ENCODE measurements at regions not wholly inside any gene's neighbourhood (a gene's known extent, or its start where the extent isn't known, plus 50 kb on each side); places are given as distances from the start of the nearest gene placed in this dataset.

DNA sequence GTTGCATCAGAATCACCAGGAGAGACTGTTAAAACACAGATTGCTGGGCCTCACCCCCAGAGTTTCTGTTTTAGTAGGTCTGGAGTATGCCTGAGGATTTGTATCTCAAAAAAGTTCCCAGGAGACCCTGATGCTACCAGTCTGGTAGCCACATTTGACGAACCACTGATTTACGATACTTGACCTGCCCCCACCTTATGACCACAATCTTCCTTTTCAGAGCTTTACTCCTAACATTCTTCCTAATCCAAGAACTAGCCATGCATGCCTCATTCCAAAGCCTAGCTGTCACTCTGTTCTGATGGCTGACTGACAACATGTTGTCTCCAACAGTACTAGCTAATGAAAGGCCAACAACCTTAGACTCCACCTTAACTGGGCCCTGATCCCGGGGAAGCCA is 191.4 kb downstream of the MBD2 start:
- H3K27ac ChIP-seq (ENCODE audit: low read length, poor library complexity, severe bottlenecking), result no peak overlapping the region
- no peak overlapping the region for H2AK5ac ChIP-seq (ENCODE audit: low read length, severe bottlenecking)
- H3K79me1 ChIP-seq (replicated peaks; ENCODE audit: low read length, poor library complexity, severe bottlenecking), result no peaks in the 10 kb centered on the region
- WGBS, result 69% methylated on average over 3 of the region's 3 CpGs
- no peaks in the 10 kb centered on the region for H3K36me3 ChIP-seq (ENCODE audit: control insufficient read depth in 1 of 2, insufficient read depth in 2 of 2, low read depth in 1 of 2, low read length in 2 of 2)
- DNase-seq, result no peak
- H2AFZ ChIP-seq (ENCODE audit: low read depth, low read length), result no peak overlapping the region
- H4K8ac ChIP-seq (ENCODE audit: low read length), result no peak overlapping the region
- no peak overlapping the region for H2BK5ac ChIP-seq (ENCODE audit: low read depth, low read length, poor library complexity, severe bottlenecking)
- no peak overlapping the region for H3K4me3 ChIP-seq (ENCODE audit: insufficient read depth in 1 of 2, low read depth in 1 of 2, low read length in 2 of 2)
- no peak overlapping the region for H3K4me2 ChIP-seq (ENCODE audit: low read length, poor library complexity, severe bottlenecking)
- no peaks in the 10 kb centered on the region for H3K9me3 ChIP-seq (ENCODE audit: control insufficient read depth, low read length)
- no peak overlapping the region for H3K18ac ChIP-seq (ENCODE audit: low read depth in 1 of 2, low read length in 2 of 2)
- H2BK15ac ChIP-seq (ENCODE audit: low read depth, poor library complexity, severe bottlenecking), result no peak overlapping the region
- no peak overlapping the region for H3K9ac ChIP-seq (ENCODE audit: low read length)
- H4K91ac ChIP-seq (ENCODE audit: low read length), result peak overlapping the region; percentile 5
- no peak overlapping the region for H2BK120ac ChIP-seq (ENCODE audit: low read depth, low read length)
- H3K4ac ChIP-seq (ENCODE audit: low read depth in 1 of 2, low read length in 2 of 2), result no peak overlapping the region
- H2BK12ac ChIP-seq (ENCODE audit: low read length in 2 of 2), result no peak overlapping the region
- H3K14ac ChIP-seq (ENCODE audit: low read length in 2 of 2), result no peak overlapping the region
- no peak overlapping the region for H3K23ac ChIP-seq (ENCODE audit: low read length in 2 of 2)
- no peaks in the 10 kb centered on the region for H3K27me3 ChIP-seq (ENCODE audit: control insufficient read depth in 1 of 2, insufficient read depth in 1 of 2, low read length in 2 of 2)
- peaks cover 2% of the 10 kb centered on the region for H3K4me1 ChIP-seq (ENCODE audit: control insufficient read depth, insufficient read depth, low read depth, low read length)

DNA sequence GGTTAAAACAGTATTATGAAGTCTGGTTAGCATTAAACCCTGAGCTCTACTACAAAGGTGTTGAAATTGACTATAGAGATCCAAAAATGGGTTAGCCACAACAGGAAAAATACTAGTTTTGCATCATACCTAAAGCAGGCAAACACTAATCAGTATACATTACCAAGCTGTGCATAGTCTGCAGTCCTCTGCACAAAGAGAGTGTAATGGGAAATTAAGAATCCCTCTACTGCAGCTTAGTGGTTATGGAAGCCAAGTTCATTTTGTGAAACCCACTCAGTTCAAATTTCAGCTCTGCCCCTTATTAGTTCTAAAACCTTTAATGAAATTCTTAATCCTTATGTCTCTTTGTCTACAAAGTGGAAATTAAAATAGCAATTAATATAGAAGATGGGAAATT is 192.1 kb downstream of the MBD2 start:
- Histone ChIP-seq H3K36me3 (ENCODE audit: control insufficient read depth in 1 of 2, insufficient read depth in 2 of 2, low read depth in 1 of 2, low read length in 2 of 2) (no peaks in the 10 kb centered on the region), H2BK120ac (ENCODE audit: low read depth, low read length) (no peak overlapping the region), H3K27me3 (ENCODE audit: control insufficient read depth in 1 of 2, insufficient read depth in 1 of 2, low read length in 2 of 2) (no peaks in the 10 kb centered on the region), H3K9me3 (ENCODE audit: control insufficient read depth, low read length) (no peaks in the 10 kb centered on the region), H3K4me3 (ENCODE audit: insufficient read depth in 1 of 2, low read depth in 1 of 2, low read length in 2 of 2) (no peak overlapping the region), H4K8ac (ENCODE audit: low read length) (no peak overlapping the region), H2BK5ac (ENCODE audit: low read depth, low read length, poor library complexity, severe bottlenecking) (no peak overlapping the region), H3K18ac (ENCODE audit: low read depth in 1 of 2, low read length in 2 of 2) (no peak overlapping the region), H3K4ac (ENCODE audit: low read depth in 1 of 2, low read length in 2 of 2) (no peak overlapping the region), H2BK12ac (ENCODE audit: low read length in 2 of 2) (no peak overlapping the region), H3K4me1 (ENCODE audit: control insufficient read depth, insufficient read depth, low read depth, low read length) (peaks cover 2% of the 10 kb centered on the region), H3K14ac (ENCODE audit: low read length in 2 of 2) (no peak overlapping the region), H3K9ac (ENCODE audit: low read length) (no peak overlapping the region), H3K79me1 (replicated peaks; ENCODE audit: low read length, poor library complexity, severe bottlenecking) (no peaks in the 10 kb centered on the region), H3K4me2 (ENCODE audit: low read length, poor library complexity, severe bottlenecking) (no peak overlapping the region), H4K91ac (ENCODE audit: low read length) (no peak overlapping the region), H3K27ac (ENCODE audit: low read length, poor library complexity, severe bottlenecking) (no peak overlapping the region), H2AK5ac (ENCODE audit: low read length, severe bottlenecking) (no peak overlapping the region), H2BK15ac (ENCODE audit: low read depth, poor library complexity, severe bottlenecking) (no peak overlapping the region), H2AFZ (ENCODE audit: low read depth, low read length) (no peak overlapping the region), H3K23ac (ENCODE audit: low read length in 2 of 2) (no peak overlapping the region)
- no peak for DNase-seq

- H3K23ac ChIP-seq (ENCODE audit: low read length in 2 of 2), result no peak overlapping the region
- H3K79me1 ChIP-seq (replicated peaks; ENCODE audit: low read length, poor library complexity, severe bottlenecking), result no peaks in the 10 kb centered on the region
- H3K9me3 ChIP-seq (ENCODE audit: control insufficient read depth, low read length), result no peaks in the 10 kb centered on the region
- peaks cover 2% of the 10 kb centered on the region for H3K4me1 ChIP-seq (ENCODE audit: control insufficient read depth, insufficient read depth, low read depth, low read length)
- H3K27me3 ChIP-seq (ENCODE audit: control insufficient read depth in 1 of 2, insufficient read depth in 1 of 2, low read length in 2 of 2), result no peaks in the 10 kb centered on the region
- no peak overlapping the region for H2BK15ac ChIP-seq (ENCODE audit: low read depth, poor library complexity, severe bottlenecking)
- no peak overlapping the region for H3K4me3 ChIP-seq (ENCODE audit: insufficient read depth in 1 of 2, low read depth in 1 of 2, low read length in 2 of 2)
- H2BK12ac ChIP-seq (ENCODE audit: low read length in 2 of 2), result no peak overlapping the region
- no peak overlapping the region for H3K27ac ChIP-seq (ENCODE audit: low read length, poor library complexity, severe bottlenecking)
- H2AK5ac ChIP-seq (ENCODE audit: low read length, severe bottlenecking), result no peak overlapping the region
- no peak overlapping the region for H3K9ac ChIP-seq (ENCODE audit: low read length)
- no peak overlapping the region for H3K4ac ChIP-seq (ENCODE audit: low read depth in 1 of 2, low read length in 2 of 2)
- H4K91ac ChIP-seq (ENCODE audit: low read length), result no peak overlapping the region
- no peak overlapping the region for H3K4me2 ChIP-seq (ENCODE audit: low read length, poor library complexity, severe bottlenecking)
- no peak overlapping the region for H3K14ac ChIP-seq (ENCODE audit: low read length in 2 of 2)
- H3K18ac ChIP-seq (ENCODE audit: low read depth in 1 of 2, low read length in 2 of 2), result no peak overlapping the region
- no peak overlapping the region for H2BK120ac ChIP-seq (ENCODE audit: low read depth, low read length)
- H3K36me3 ChIP-seq (ENCODE audit: control insufficient read depth in 1 of 2, insufficient read depth in 2 of 2, low read depth in 1 of 2, low read length in 2 of 2), result no peaks in the 10 kb centered on the region
- no peak for DNase-seq
- H4K8ac ChIP-seq (ENCODE audit: low read length), result no peak overlapping the region
- H2BK5ac ChIP-seq (ENCODE audit: low read depth, low read length, poor library complexity, severe bottlenecking), result no peak overlapping the region
- no peak overlapping the region for H2AFZ ChIP-seq (ENCODE audit: low read depth, low read length)
These were observed 193.2 kb downstream of the MBD2 start for GRCh38 chr18:54031243-54031642.

DNA sequence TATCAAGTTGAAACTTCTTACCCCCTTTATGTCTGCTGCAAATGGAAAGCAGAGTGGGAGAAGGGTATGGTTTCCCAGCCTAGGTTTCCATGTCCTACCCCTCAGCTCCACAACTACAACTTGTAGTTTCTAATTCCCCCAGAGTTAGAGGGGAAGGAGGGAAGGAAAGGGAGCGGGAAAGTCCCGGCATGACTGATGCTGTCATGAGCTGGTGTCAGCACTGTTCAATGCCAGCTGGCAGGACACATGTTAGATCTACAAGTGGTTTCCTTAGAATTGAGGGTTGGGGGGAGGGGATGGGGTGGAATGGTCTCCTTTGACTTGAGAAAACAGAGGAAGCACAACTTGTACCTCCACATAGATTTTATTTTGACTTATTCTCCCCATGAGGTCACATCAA is 194.0 kb downstream of the MBD2 start:
- Histone ChIP-seq H2AFZ (ENCODE audit: low read depth, low read length) (no peak overlapping the region), H2AK5ac (ENCODE audit: low read length, severe bottlenecking) (no peak overlapping the region), H3K27me3 (ENCODE audit: control insufficient read depth in 1 of 2, insufficient read depth in 1 of 2, low read length in 2 of 2) (no peaks in the 10 kb centered on the region), H2BK15ac (ENCODE audit: low read depth, poor library complexity, severe bottlenecking) (no peak overlapping the region), H2BK5ac (ENCODE audit: low read depth, low read length, poor library complexity, severe bottlenecking) (no peak overlapping the region), H3K36me3 (ENCODE audit: control insufficient read depth in 1 of 2, insufficient read depth in 2 of 2, low read depth in 1 of 2, low read length in 2 of 2) (no peaks in the 10 kb centered on the region), H3K23ac (ENCODE audit: low read length in 2 of 2) (no peak overlapping the region), H3K4me2 (ENCODE audit: low read length, poor library complexity, severe bottlenecking) (no peak overlapping the region), H3K9me3 (ENCODE audit: control insufficient read depth, low read length) (no peaks in the 10 kb centered on the region), H4K8ac (ENCODE audit: low read length) (no peak overlapping the region), H3K4me1 (ENCODE audit: control insufficient read depth, insufficient read depth, low read depth, low read length) (peaks cover 2% of the 10 kb centered on the region), H4K91ac (ENCODE audit: low read length) (no peak overlapping the region), H3K4me3 (ENCODE audit: insufficient read depth in 1 of 2, low read depth in 1 of 2, low read length in 2 of 2) (no peak overlapping the region), H2BK12ac (ENCODE audit: low read length in 2 of 2) (no peak overlapping the region), H3K27ac (ENCODE audit: low read length, poor library complexity, severe bottlenecking) (no peak overlapping the region), H3K14ac (ENCODE audit: low read length in 2 of 2) (no peak overlapping the region), H3K9ac (ENCODE audit: low read length) (no peak overlapping the region), H3K79me1 (replicated peaks; ENCODE audit: low read length, poor library complexity, severe bottlenecking) (no peaks in the 10 kb centered on the region), H3K18ac (ENCODE audit: low read depth in 1 of 2, low read length in 2 of 2) (no peak overlapping the region), H2BK120ac (ENCODE audit: low read depth, low read length) (no peak overlapping the region), H3K4ac (ENCODE audit: low read depth in 1 of 2, low read length in 2 of 2) (no peak overlapping the region)
- WGBS, result 94% methylated on average over 2 of the region's 2 CpGs
- DNase-seq, result no peak

Measured in mesenchymal stem cell (in vitro differentiated cells and primary cell).